HG02588 (cell line): ENCODE measurements at regions not wholly inside any gene's neighbourhood (a gene's known extent, or its start where the extent isn't known, plus 50 kb on each side); places are given as distances from the start of the nearest gene placed in this dataset.

Experiments
- ATAC-seq: cut with Tn5 transposase; IDR thresholded peaks from one replicate; pipeline ENCODE4 v1.9.1; 2021; ENCODE audit warnings: mild to moderate bottlenecking, moderate library complexity; ENCODE audit not compliant: unreplicated experiment

GRCh38 chr1:48164571-48164970 is 57.9 kb upstream of the SLC5A9 start:
- no peak for ATAC-seq

- ATAC-seq = no peak
These were observed 61.9 kb upstream of the SLC5A9 start for GRCh38 chr1:48160486-48161132.

GRCh38 chr1:48139275-48139674 is 83.2 kb upstream of the SLC5A9 start:
- ATAC-seq = no peak

DNA sequence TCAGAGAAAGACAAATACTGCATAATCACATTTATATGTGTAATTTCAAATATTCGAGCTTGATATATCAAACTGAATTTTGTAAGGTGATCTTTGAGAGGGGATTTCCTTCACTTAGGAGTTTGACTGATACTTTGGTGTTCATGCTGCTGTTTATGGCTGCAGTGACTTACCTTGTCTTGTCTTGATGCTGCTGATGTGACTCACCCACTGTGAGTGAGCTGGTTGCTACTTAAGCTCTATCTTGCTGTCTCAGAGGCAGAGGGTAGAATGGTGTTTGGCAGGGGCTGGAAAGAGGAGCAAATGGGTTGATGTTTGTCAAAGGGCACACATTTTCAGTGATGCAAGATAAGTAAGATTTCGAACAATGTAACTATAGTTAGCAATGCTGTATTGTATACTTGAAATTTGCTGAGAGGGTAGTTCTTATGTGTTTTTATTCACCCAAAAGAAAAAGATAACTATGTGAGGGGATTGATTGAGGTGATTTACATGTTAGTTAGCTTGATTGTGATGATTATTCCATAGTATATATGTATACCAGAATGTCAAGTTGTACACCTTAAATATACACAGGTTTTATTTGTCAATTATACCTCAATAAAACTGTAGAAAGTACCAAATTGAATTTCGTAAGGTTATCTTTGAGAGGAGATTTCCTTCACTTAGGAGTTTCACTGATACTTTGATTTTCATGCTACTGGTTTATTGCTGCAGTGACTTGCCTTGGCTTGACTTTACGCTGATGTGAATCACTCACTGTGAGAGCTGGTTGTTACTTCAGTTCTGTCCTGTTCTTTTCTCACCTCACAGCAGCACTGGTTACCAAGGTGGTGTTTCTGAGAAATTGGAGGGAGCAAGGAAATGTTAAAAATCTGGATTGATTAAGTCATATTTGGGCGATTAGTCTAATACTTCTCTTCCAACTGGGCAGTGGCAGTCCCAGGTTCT is 94.5 kb upstream of the SLC5A9 start:
- no peak for ATAC-seq

DNA sequence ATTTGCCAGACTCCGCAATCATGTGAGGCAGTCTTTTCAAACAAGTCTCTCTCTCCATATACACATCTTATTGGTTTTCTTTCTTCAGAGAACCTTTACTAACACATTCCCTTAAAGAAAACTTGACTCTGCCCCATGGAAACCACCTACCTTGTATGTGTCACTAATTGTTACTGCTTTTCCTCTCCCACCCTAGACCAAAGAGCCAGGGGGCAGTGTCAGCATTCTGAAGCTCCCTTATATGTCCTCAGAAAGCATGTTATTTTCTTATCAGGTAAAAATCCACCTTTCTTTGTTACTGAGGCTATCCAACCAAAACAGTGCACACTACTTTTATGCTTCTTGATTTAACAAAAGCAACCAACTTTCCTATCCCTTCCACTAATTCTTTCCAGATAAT is 98.9 kb upstream of the SLC5A9 start:
- no peak for ATAC-seq

DNA sequence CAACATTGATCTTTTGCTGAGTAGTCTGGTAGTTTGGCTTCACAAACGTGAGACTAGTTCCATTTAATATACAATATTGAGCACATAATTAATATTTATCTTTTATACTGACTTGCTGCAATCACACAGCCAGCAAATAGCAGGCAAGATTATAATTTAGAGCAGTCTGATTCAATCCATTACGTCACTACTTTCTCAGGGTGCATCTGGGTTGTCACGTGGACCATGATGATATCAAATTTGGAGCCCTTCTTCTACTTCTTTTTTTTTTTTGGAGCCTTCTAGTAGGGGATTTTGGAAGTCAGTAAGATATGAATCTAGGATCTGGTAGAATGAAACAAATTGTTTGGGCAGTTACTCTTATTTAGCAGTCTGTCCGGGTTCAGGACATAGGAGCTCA is 100.6 kb upstream of the SLC5A9 start:
- ATAC-seq = no peak

GRCh38 chr1:48120621-48121020 is 101.9 kb upstream of the SLC5A9 start:
- no peak for ATAC-seq

DNA sequence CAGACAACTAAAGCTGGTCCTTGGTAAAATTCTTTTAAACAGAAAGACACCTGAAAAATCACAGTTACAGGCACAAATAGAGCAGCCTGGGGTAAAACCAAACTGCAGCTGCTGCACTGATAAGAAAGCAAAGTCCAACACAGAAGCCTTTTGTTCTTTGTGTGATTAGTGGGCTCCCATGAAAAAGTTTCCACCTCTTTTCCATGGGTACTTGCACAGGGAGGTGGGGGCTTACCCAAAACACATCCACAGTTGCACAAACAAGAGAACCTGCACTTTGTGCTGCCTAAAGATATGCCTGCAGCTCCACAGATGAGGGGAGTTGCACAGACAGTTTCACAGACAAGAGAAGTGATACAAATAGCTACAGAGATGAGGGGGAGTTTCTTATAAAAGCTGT is 106.7 kb upstream of the SLC5A9 start:
- no peak for ATAC-seq

GRCh38 chr1:48114596-48115382 is 107.7 kb upstream of the SLC5A9 start:
- no peak for ATAC-seq

DNA sequence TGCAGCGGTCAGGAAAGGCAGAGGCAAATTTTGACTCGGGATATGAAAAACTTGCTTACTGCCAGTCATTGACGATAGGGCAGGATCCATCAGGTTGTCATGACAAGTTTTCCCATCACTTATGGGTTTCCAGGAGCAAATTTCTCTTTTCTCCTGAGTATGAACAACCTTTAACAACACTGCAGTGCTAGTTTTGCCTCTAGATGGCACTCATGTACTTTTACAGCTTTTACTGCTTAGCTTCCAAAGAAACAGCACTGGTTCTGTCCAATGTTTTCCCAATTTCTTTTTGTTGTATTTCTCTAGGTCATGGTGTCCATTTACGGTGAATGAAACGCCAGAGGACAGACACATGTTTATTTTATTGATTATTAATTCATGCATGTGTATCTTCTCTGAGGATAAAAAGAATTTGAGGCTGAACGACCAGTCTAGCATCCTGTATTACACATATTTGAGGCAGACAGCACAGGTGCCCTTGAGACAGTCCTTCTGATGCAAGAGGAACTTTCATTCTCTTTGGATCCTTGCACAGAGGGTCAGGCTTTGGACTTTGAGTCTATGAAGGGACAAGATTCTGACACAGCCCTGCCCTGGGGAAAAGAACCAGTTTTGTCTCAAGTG is 112.3 kb upstream of the TRABD2B start:
- ATAC-seq = no peak

GRCh38 chr1:48107516-48107915 is 110.3 kb upstream of the TRABD2B start:
- ATAC-seq = no peak

GRCh38 chr1:48106049-48106448 is 108.9 kb upstream of the TRABD2B start:
- no peak for ATAC-seq

- no peak for ATAC-seq
These were observed 108.0 kb upstream of the TRABD2B start for GRCh38 chr1:48105165-48105564.

- no peak for ATAC-seq
These were observed 106.3 kb upstream of the TRABD2B start for GRCh38 chr1:48103495-48103894.

DNA sequence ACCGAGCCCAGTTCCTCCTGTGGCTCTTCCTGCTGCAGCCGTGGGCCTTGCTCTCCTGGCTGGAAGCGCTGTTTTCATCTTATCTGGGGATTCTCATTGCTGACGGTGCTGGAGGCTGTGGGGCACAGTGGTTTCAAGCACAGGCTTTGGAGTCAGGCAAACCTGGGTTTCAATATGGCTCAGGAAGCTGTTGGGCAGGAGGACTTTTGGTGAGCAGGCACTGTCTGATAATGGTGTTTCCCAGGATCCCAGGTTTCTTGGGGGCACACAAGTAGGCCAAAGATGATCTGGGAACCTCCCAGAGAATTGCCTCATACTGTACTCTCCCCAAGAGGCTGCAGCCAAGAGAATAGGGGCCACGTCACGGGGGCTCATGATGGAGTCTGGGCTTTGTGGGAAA is 105.6 kb upstream of the TRABD2B start:
- ATAC-seq = no peak

GRCh38 chr1:48099072-48099773 is 102.0 kb upstream of the TRABD2B start:
- ATAC-seq = no peak

- ATAC-seq = peak; percentile 87
These were observed 96.7 kb upstream of the TRABD2B start for GRCh38 chr1:48093696-48094528.

DNA sequence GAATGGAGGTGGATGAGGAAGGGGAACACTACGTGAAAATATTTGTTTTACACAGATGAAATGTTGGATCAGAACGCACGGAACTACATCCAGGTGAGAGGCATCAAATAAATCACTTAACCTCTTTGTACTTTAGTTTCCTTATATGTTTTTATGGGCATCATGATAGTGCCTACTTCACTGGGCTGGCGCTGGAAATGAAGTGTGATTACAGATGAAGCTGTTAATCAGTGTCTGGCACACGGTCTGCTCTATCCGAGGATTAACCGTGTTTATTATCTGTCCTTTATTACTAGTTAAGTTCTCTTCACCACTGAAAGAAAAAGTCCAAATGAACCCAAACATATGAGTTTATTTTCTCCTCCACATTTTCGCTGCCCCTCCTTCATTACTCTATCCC is 96.0 kb upstream of the TRABD2B start:
- ATAC-seq = no peak

DNA sequence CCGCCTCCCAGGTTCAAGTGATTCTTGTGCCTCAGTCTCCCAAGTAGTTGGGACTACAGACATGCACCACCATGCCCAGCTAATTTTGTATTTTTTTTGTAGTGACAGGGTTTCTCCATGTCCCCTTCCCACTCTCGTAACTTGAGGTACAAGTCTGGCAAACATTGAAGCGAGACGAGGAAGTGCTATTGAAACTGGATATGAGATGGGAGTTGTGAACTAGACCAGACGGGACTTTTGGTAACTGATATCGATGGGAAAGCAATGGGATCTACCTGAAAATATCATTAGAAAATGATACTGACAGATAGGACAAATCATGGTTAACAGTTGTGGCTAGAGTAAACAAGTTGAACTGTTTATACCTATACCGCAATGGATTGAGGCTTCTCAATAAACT is 95.2 kb upstream of the TRABD2B start:
- no peak for ATAC-seq
